HG02852 (cell line): ENCODE measurements at regions not wholly inside any gene's neighbourhood (a gene's known extent, or its start where the extent isn't known, plus 50 kb on each side); places are given as distances from the start of the nearest gene placed in this dataset.

ENCODE experiments used
- ATAC-seq: cut with Tn5 transposase; IDR thresholded peaks from one replicate; pipeline ENCODE4 v1.9.1; 2021; ENCODE audit warnings: mild to moderate bottlenecking, moderate library complexity; ENCODE audit not compliant: unreplicated experiment

DNA sequence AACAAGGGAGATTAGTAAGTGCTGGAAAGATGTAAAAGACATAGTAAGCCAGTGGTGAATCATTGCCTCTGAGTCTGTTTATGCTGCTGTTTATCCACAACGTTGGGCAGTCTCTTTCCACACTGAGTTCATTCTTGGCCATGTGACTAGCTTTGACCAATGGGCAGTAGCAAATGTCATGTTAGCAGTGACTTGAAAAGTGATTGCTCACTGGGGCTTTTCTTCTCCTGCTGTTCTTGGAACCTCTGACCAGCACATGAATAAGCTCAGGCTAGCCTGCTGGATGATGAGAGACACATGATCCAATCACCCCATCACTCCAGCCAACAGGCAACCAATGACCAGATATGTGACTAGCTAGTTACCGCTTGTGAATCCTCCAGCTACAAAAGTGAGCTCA, 360.4 kb downstream of the SLC4A3 start:
- no peak for ATAC-seq

GRCh38 chr2:219989744-219990143, 362.3 kb downstream of the SLC4A3 start:
- no peak for ATAC-seq

DNA sequence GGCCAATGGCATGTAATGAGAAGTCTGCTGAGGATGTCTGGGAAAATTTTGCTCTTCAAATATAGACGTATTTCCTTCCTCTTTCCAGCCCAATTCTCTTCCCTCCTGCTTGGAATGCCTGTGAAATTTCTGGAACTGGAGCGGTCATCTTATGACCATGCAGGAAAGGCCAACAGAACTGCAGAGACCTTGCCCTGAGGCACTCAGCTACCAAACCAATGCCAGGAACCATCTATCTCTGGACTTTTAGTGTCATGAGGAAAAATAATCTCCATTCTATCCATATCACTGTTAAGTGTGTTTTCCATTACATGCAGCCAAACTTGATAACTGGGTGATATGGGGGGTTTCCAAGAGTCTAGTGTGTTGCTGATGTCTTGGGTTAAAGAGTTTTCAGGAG, 363.7 kb downstream of the SLC4A3 start:
- ATAC-seq = no peak

GRCh38 chr2:219995399-219995798, 368.0 kb downstream of the SLC4A3 start:
- no peak for ATAC-seq

- ATAC-seq = no peak
Measured at GRCh38 chr2:219995991-219996765, 368.7 kb downstream of the SLC4A3 start.

GRCh38 chr2:219997341-219997851, 370.0 kb downstream of the SLC4A3 start:
- no peak for ATAC-seq

DNA sequence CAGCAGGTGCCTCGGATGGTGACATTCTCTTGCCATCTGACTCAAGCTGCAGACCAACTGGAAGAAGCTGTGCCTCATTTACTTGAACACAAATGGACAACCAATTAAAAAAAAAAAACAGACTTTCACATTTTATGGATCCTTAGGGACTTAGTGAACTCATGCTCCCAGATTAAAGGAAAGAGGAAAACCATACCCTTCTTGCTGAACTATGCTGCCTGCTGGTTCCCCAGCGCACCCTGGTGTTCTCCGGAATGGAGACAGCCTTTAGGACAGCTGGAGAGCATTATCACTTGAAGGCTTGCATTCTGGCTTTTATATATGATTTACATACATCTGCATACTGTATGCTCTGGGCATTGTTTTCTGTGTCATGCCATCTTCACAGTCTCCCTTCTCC, 370.7 kb downstream of the SLC4A3 start:
- ATAC-seq = no peak

- no peak for ATAC-seq
Measured at GRCh38 chr2:219998714-219999227, 371.3 kb downstream of the SLC4A3 start.

- ATAC-seq = no peak
Measured at GRCh38 chr2:220000080-220000479, 372.6 kb downstream of the SLC4A3 start.

DNA sequence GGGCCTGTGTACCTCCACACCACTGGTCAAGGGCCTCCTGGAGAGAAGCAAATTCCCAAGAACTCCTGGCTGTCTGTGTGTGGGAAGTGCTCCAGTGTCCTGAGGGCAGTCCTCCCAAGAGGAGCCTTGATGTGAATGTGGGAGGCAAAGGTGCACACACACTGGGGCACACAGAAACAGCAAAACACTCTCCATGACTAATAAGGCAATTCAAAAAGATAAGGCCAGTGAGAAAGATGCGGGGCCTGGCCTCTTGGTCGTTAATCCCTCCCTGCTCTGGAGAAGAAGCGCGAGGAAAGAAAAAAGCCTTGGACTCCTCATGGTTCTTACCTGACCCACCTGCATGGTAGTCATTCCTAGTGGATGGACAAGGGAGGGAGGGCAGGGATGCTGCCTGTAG, 373.2 kb downstream of the SLC4A3 start:
- no peak for ATAC-seq

DNA sequence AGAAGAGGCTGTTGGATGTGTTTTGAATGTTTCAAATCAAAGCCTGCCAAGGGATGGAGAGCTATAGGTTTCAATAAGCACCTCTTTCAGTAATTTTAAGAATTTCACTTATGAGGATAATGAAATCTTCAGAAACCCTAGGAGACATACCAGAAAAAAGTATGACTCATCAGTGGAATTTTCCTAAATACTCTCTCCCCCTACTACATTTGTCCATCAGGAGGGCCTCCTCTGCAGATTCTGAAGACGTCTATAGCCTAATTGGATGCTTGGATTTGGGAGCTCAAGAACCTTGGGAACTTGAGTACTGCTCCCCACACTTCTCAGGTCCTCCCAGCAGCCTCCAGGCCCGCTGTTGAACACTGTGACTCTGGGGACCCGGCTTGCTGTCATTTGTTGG, 374.3 kb downstream of the SLC4A3 start:
- ATAC-seq = no peak

DNA sequence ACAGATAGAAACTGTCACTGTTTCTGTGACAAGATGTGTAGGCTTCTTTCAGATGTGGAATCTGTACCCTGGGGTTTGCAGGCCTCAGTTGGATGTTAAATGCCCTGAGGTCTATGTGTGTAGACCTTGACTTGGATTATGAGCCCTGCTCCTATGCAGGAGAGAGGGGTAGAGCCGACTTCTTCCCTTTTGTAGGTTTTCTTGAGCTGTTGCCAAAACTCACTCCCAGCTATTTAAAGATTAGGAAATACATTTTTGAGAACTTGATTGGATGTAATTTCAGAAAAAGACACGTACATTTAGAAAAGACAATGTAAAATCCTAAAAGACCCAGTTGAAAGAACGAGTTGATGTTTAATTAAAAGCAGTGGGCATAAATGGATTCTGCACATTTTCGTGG, 374.8 kb downstream of the SLC4A3 start:
- no peak for ATAC-seq

GRCh38 chr2:220002699-220003098, 375.3 kb downstream of the SLC4A3 start:
- ATAC-seq = no peak

GRCh38 chr2:220005362-220005761, 377.9 kb downstream of the SLC4A3 start:
- no peak for ATAC-seq

- ATAC-seq = no peak
Measured at GRCh38 chr2:220006152-220006621, 378.8 kb downstream of the SLC4A3 start.

- no peak for ATAC-seq
Measured at GRCh38 chr2:220011859-220012258, 384.4 kb downstream of the SLC4A3 start.

DNA sequence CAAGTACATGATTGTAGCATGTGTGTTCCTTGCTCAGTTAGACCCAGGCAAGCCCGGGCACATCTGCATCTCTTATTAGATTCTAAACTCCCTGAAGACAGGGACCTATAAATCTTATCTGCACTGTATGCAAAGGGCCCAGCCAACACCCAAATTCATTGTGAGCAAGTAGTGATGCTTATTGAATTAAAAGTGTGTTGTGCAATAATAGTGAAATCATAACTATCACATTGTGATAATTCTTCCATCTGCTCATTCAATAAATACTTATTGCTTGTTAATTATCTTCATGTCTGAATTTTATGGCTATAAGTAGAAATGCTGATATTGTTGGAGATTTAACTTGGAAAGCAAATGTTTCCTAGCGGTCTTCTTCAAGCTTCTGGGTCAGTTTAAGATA, 387.5 kb downstream of the SLC4A3 start:
- ATAC-seq = no peak

GRCh38 chr2:220015576-220015975, 388.1 kb downstream of the SLC4A3 start:
- ATAC-seq = no peak

DNA sequence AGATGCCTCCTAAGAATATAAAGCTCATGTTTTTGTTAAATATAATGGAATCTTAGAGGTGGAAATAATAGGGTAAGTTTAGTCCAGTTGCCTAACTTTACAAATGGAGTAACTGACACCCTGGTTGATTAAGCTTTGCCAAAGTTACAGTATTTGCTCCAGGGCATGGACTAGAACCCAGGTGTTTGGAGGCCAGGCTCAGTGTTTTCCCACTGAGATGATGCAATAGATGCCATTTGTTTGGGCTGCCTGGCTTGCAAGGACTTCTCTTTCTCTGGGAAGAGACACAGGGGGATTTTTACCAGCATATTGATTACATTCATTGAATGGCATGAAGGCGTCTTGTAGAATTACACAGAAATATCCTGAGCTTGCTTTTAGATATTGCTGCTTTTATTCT, 397.8 kb downstream of the SLC4A3 start:
- no peak for ATAC-seq

GRCh38 chr2:220029013-220029412, 401.6 kb downstream of the SLC4A3 start:
- ATAC-seq = no peak

- ATAC-seq = no peak
Measured at GRCh38 chr2:220033546-220033945, 406.1 kb downstream of the SLC4A3 start.

DNA sequence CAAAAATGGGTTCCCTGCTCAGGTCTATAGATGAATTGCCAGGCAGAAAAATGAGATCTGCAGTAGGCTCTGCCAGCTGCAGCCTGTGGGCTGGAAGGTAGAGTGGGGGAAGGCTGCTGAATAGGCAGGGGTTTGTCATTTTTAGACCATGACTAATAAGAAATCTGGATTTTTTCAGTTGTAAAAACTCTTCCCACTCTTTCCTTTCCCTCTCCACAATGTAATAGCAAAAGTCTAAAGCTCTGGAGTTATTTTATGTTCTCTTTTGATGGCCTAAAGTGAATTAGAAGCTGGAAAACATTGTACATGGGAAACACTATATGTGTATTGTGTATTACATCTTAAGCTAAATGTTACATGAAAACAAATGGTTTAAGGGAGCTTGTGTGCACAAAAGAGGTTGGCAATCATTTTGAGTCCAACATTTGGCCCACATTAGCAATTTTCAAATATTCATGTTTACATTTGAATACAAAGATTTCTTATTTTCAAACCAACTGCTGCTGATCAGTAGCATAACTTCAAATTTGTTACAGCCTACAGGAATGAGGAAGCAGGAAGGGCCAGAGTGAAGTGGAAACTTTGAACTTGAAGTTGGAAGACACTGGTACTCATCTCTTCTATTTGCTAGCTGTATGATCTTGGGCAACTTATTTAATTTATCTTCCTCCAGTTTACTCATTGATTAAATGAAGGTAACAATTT, 407.1 kb downstream of the SLC4A3 start:
- no peak for ATAC-seq
